Hepatic stellate cell (primary cell): ENCODE measurements at regions not wholly inside any gene's neighbourhood (a gene's known extent, or its start where the extent isn't known, plus 50 kb on each side); places are given as distances from the start of the nearest gene placed in this dataset.

Source experiments
- DNase-seq: peaks from one replicate; pipeline ENCODE4 v3.0.0; 2011; ENCODE audit warnings: low spot score

DNA sequence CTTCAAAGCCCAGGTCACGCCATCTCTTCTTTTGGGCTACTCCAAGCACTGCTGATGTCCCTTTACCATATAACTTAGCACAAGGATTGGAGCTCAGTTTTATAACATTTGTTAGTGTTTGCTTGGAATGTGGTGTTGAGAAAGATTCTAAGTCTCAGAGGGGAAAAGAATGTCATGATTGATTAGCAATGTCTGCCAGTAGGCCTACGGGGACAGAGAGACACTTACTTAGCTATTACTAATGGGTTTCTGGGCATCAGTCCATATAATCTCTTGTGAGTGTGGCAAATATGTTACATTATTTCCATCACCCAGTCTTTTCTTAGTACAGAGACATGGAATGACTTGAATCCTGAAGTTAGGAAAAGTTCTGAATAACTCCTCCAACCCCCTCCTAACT lies 75.4 kb upstream of the FSHB start:
- DNase-seq = no peak

DNA sequence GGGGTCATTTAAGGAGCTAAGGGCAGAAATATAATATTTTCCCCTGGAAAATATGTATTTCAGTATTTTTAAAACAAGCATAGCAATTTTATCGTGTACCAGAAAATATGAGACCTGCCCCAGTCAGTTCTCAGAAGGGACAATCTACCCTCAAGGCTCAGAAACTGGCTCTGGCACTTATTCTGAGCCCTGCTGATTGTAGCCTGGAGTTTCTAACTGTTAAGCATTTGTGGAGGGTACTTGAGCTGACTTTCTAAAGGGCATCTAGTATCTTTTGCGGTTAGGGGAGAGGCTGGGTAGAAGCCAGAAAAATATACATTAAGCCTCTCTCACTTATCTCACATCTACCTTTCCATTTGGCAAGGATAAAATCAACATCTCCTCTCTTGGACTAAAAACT lies 71.3 kb upstream of the FSHB start:
- no peak for DNase-seq

DNA sequence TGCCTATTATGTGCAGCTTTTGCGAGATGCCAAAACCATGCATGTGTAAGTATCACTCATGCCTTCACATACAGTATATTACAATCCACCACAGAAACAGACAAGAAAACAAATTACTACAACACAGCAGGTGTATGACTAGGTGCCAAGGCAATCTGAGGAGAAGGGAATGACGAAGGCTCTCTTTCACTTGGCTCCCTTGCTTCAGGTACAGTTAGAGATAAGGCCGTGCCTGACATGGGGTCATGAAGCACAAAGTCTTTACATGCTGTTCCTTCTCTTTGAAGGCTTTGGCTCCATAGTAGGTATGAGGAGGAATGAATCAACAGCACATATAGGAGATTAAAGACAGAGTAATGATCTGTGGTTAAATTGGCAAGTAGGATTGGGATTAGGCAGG lies 65.2 kb upstream of the FSHB start:
- DNase-seq = no peak

DNA sequence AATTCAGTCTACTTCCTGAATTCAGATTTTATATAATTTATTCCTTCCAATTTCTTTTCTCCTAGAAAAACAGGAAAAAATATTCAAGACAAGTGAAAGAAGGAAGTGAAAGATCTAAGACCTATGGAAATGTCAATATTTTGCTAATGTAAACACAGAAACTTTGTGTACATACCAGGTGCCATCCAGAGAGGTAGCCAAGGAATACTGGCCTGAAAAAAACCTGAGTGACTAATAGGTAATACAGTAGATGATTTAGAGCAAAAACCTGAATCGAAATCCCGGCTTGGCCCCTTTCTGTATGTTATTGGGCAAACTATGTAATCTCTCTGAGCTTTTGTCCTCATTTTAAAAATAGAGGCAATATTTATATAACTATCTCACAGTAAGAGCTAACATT lies 59.2 kb upstream of the FSHB start:
- DNase-seq = no peak

DNA sequence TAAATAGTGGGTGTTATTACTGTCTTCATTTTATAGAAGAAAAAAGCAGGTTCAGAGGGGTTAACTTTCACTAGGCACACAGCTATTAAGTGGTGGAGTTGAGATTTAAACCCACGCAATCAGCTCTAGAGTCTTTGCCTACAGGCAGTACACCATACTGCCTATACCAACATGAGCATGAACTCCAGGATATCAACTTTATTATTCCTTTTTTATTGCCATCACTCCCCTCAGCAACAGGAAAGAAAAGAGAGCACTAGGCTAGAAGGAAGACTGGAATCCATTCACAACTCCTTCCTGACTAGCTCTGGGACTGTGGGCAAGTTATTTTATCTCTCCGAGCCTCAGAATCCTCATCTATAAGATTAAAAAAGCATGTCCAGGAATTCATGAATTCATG lies 58.7 kb upstream of the FSHB start:
- DNase-seq = no peak

DNA sequence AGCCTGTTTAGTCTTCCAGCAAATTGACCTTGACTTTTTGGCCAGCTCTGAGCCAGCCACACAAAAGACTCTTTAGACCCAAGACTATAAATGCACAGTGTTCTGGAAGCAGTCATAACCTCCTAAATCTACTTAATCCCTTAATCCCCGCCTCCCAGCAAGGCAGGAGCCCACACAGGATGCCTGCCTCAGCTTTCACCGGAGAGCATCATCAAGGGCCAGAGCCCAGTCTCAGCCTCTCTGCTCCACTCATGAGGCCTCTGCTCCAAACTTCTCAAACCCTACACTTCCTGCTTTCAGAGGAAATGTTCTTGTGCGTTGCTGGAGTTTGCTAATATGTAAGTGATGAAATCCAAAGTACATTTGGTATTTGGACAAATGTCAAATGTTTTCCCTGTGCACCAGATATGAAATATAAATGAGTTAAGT lies 57.9 kb upstream of the FSHB start:
- DNase-seq = no peak

DNA sequence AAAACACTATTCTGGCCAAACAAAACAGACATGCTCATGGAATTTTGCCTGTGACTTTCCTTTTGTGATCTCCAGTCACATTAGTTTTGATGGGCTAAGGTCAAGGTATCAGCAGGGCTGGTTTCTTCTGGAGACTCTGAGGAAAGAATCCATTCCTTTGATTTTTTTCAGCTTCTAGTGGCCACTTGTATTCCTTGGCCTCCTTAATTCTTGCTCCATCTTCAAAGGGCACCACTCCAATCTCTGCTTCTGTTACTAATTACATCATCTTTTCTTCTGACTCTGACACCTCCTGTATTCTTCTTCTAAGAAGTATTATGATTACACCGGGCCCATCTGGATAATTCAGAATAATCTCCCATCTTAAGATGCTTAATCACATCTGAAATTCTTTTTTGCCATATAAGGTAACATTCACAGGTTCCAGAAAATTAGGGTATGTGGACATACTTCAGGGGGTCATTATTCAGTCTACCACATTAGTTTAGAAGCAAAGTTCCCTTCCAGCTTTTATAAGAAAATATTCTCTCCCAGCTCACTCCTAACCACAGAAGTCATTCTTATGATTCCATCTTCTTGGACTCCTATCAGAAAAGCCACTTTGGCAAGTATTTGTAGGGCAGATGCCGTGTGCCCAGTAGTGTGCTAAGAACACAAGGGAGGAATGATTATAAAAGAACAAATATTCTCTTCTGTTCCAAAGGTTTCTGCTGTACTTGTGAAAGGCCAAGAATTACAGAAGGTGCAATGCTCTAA lies 56.4 kb upstream of the FSHB start:
- DNase-seq = no peak
